Adrenal gland (tissue), 9 donors: ENCODE measurements at regions not wholly inside any gene's neighbourhood (a gene's known extent, or its start where the extent isn't known, plus 50 kb on each side); places are given as distances from the start of the nearest gene placed in this dataset.
"Not testable (repeated sequence)": the region's sequence is repeated elsewhere in the genome, so short reads cannot be mapped to it uniquely, and the experiment has no call there.

Experiments used
- DNase-seq, 7 donors: peaks; one replicate each; pipeline ENCODE4 v3.0.0-alpha.2; 2019 to 2020
- H3K27ac ChIP-seq, 5 donors: fragments of 200-600 bp; sonication (generic) in 4 of 5; 1 replicate in 3 of 5; 2 replicates in 2 of 5; pipeline versions ENCODE4 v1.5.1 to v1.8.0; 2016 to 2020; ENCODE audit warnings: mild to moderate bottlenecking in 1 of 5
- H3K27me3 ChIP-seq: fragments of 200-600 bp; 2 replicates; pipeline ENCODE4 v1.8.0; 2021
- H3K36me3 ChIP-seq, 2 donors: fragments of 200-600 bp; replicated peaks in 1 of 2; 1 replicate in 1 of 2; 2 replicates in 1 of 2; pipeline versions ENCODE4 v1.5.1 to v1.8.0; 2018 to 2022
- H3K4me1 ChIP-seq, 2 donors: fragments of 200-600 bp; replicated peaks in 1 of 2; 1 replicate in 1 of 2; 2 replicates in 1 of 2; pipeline versions ENCODE4 v1.5.1 to v1.8.0; 2018 to 2021
- H3K4me3 ChIP-seq, 4 donors: fragments of 200-600 bp; sonication (generic) in 3 of 4; one replicate each; pipeline ENCODE4 v1.5.1; 2016 to 2018
- H3K9me3 ChIP-seq, 3 donors: fragments of 200-600 bp; sonication (generic) in 1 of 3; replicated peaks in 1 of 3; 1 replicate in 2 of 3; 2 replicates in 1 of 3; pipeline versions ENCODE4 v1.5.1 to v1.8.0; 2016 to 2021
- POLR2A ChIP-seq, 2 donors: fragments of 450-650 bp; IDR thresholded peaks; one replicate each; pipeline ENCODE4 v1.6.1; 2017; ENCODE audit warnings: antibody characterized with exemption in 2 of 2, mild to moderate bottlenecking in 2 of 2, moderate library complexity in 1 of 2
- WGBS, 4 donors: extraction: QIAGEN DNeasy Blood & Tissue Kit in 2 of 4; methylation state at CpG; one replicate each; pipeline versions ENCODE4 v1.1.5 to v1.1.7; 2013 to 2017; 5-methylcytosine and 5-hydroxymethylcytosine counted together
- intact Hi-C, 2 donors: fragments of 100-400 bp; cut with DNase I; formaldehyde crosslinking; loops; one replicate each; pipeline versions ENCODE4 v1.14.1 to v1.15.0; 2022 to 2023
- TF ChIP-seq, protein P1 (sequence below), 6 experiments: fragments of 450-650 bp in 4 of 6; fragments of 200-600 bp in 2 of 6; sonication (generic) in 1 of 6; IDR thresholded peaks; 1 replicate in 5 of 6; 2 replicates in 1 of 6; pipeline versions ENCODE4 v1.5.1 to v1.8.0; 2016 to 2021; ENCODE audit warnings: antibody characterized with exemption in 6 of 6, mild to moderate bottlenecking in 2 of 6, moderate library complexity in 1 of 6
- donor health status: healthy with polysubstance abuse.
- donor health status: Bipolar disorder and iron deficiency.
- donor health status: DM: yes; HTN: yes; CAD: no.
- donor health status: DM: no; HTN: no; CAD: no.
- donor health status: DM: no; HTN: no; CAD: no.

- Histone ChIP-seq H3K27ac (no peak overlapping the region), H3K9me3 (no peaks in the 10 kb centered on the region), H3K27me3 (no peaks in the 10 kb centered on the region), H3K36me3 (no peaks in the 10 kb centered on the region), H3K4me3 (no peak overlapping the region), H3K4me1 (no peaks in the 10 kb centered on the region)
- WGBS, 4 donors, result 79 to 89% (median 84%) methylated on average over 2 of the region's 2 CpGs
- no peak for TF ChIP-seq POLR2A (IDR thresholded peaks at IDR 0.05)
- TF ChIP-seq, protein P1, sequence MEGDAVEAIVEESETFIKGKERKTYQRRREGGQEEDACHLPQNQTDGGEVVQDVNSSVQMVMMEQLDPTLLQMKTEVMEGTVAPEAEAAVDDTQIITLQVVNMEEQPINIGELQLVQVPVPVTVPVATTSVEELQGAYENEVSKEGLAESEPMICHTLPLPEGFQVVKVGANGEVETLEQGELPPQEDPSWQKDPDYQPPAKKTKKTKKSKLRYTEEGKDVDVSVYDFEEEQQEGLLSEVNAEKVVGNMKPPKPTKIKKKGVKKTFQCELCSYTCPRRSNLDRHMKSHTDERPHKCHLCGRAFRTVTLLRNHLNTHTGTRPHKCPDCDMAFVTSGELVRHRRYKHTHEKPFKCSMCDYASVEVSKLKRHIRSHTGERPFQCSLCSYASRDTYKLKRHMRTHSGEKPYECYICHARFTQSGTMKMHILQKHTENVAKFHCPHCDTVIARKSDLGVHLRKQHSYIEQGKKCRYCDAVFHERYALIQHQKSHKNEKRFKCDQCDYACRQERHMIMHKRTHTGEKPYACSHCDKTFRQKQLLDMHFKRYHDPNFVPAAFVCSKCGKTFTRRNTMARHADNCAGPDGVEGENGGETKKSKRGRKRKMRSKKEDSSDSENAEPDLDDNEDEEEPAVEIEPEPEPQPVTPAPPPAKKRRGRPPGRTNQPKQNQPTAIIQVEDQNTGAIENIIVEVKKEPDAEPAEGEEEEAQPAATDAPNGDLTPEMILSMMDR (IDR thresholded peaks at IDR 0.05), result no peak
- intact Hi-C loops, result no loop called here
- DNase-seq, result no peak
Observed at GRCh38 chr4:116628598-116628997, 456.8 kb downstream of the TRAM1L1 start.

DNA sequence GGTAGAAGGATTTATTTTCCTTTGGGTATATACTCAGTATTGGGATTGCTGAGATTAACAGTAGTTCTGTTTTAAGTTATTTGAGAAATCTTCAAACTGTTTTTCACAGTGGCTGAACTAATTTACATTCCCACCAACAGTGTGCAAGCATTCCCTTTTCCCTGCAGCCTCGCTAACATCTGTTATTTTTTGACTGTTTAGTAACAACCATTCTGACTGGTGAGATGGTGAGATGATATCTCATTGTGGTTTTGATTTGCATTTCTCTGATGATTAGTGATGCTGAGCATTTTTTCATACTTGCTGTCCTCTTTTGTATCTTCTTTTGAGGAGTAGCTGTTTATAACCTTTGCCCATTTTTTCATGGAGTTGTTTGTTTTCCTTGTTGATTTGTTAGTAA is 457.8 kb downstream of the TRAM1L1 start:
- Histone ChIP-seq H3K9me3 (no peaks in the 10 kb centered on the region), H3K27me3 (no peaks in the 10 kb centered on the region), H3K4me3 (no peak overlapping the region), H3K27ac (no peak overlapping the region), H3K36me3 (no peaks in the 10 kb centered on the region), H3K4me1 (no peaks in the 10 kb centered on the region)
- TF ChIP-seq POLR2A (IDR thresholded peaks at IDR 0.05), result no peak
- TF ChIP-seq, protein P1 (IDR thresholded peaks at IDR 0.05), result no peak
- 50 to 74% (median 66%) methylated on average over 1 of the region's 1 CpG for WGBS, 4 donors
- DNase-seq, result no peak
- intact Hi-C loops, result no loop called here

GRCh38 chr4:116619508-116619907 is 465.9 kb downstream of the TRAM1L1 start:
- H3K4me3 ChIP-seq, H3K4me1 ChIP-seq, H3K27ac ChIP-seq, DNase-seq, H3K27me3 ChIP-seq, H3K36me3 ChIP-seq, H3K9me3 ChIP-seq, intact Hi-C loops: not testable (repeated sequence)
- 51 to 67% (median 62%) methylated on average over 8 of the region's 8 CpGs for WGBS, 4 donors

- WGBS, 4 donors, result 3 to 11% (median 7%) methylated on average over 1 of the region's 1 CpG
- intact Hi-C loops, result no loop called here
Observed at GRCh38 chr4:116618638-116619037, 466.7 kb downstream of the TRAM1L1 start.

GRCh38 chr4:116603096-116603495 is 482.3 kb downstream of the TRAM1L1 start:
- WGBS, 4 donors, result 45 to 50% (median 46%) methylated on average over 2 of the region's 2 CpGs
- no peak for TF ChIP-seq POLR2A (IDR thresholded peaks at IDR 0.05)
- TF ChIP-seq, protein P1 (IDR thresholded peaks at IDR 0.05), result no peak
- intact Hi-C loops, result no loop called here

More at GRCh38 chr4:116618638-116619037, 466.7 kb downstream of the TRAM1L1 start:
- Histone ChIP-seq H3K4me1 (no peaks in the 10 kb centered on the region), H3K27ac (no peak overlapping the region), H3K9me3 (no peaks in the 10 kb centered on the region), H3K4me3 (no peak overlapping the region), H3K36me3 (no peaks in the 10 kb centered on the region), H3K27me3 (no peaks in the 10 kb centered on the region)
- DNase-seq, result no peak
- no peak for TF ChIP-seq POLR2A (IDR thresholded peaks at IDR 0.05)
- TF ChIP-seq, protein P1 (IDR thresholded peaks at IDR 0.05), result no peak

More at GRCh38 chr4:116603096-116603495, 482.3 kb downstream of the TRAM1L1 start:
- no peaks in the 10 kb centered on the region for H3K4me1 ChIP-seq
- no peaks in the 10 kb centered on the region for H3K9me3 ChIP-seq
- DNase-seq, result no peak
- H3K36me3 ChIP-seq, result no peaks in the 10 kb centered on the region
- H3K27ac ChIP-seq, result no peak overlapping the region
- H3K27me3 ChIP-seq, result no peaks in the 10 kb centered on the region
- H3K4me3 ChIP-seq, result no peak overlapping the region
